Esophagus squamous epithelium (tissue), 4 donors: ENCODE measurements at regions not wholly inside any gene's neighbourhood (a gene's known extent, or its start where the extent isn't known, plus 50 kb on each side); places are given as distances from the start of the nearest gene placed in this dataset.

Experiments
- POLR2A ChIP-seq, 4 donors: fragments of 450-650 bp; IDR thresholded peaks; one replicate each; pipeline ENCODE4 v1.6.1; 2017; ENCODE audit warnings: antibody characterized with exemption in 4 of 4, mild to moderate bottlenecking in 4 of 4, moderate library complexity in 3 of 4
- TF ChIP-seq, protein P1 (sequence below), 6 experiments: fragments of 450-650 bp in 4 of 6; fragments of 200-600 bp in 2 of 6; sonication (generic) in 2 of 6; IDR thresholded peaks; one replicate each; pipeline ENCODE4 v1.5.1; 2016 to 2019; ENCODE audit warnings: antibody characterized with exemption in 6 of 6, mild to moderate bottlenecking in 4 of 6, moderate library complexity in 4 of 6

DNA sequence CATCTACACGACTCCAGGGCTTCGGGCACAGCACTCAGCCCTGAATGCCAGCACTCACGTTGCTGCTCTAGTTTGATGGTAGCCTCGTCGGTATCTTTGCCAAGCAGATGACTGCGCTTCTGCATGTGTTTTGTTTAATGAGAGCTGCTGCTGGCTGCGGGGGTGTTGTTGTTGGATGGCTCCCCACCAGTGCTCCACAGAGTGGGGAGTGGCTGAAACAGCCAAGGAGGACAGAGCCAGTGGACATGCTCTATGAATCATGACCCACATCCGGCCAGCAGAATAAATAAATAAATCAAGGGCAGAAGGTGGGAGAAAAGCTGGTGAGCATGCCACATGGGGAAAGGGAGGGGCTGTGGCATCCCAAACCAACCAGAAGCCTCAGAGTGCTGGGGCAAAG, 131.2 kb upstream of the SOX11 start:
- TF ChIP-seq, protein P1, sequence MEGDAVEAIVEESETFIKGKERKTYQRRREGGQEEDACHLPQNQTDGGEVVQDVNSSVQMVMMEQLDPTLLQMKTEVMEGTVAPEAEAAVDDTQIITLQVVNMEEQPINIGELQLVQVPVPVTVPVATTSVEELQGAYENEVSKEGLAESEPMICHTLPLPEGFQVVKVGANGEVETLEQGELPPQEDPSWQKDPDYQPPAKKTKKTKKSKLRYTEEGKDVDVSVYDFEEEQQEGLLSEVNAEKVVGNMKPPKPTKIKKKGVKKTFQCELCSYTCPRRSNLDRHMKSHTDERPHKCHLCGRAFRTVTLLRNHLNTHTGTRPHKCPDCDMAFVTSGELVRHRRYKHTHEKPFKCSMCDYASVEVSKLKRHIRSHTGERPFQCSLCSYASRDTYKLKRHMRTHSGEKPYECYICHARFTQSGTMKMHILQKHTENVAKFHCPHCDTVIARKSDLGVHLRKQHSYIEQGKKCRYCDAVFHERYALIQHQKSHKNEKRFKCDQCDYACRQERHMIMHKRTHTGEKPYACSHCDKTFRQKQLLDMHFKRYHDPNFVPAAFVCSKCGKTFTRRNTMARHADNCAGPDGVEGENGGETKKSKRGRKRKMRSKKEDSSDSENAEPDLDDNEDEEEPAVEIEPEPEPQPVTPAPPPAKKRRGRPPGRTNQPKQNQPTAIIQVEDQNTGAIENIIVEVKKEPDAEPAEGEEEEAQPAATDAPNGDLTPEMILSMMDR (IDR thresholded peaks at IDR 0.05) = no peak
- TF ChIP-seq POLR2A (IDR thresholded peaks at IDR 0.05) = no peak
